ENCODE measurements at regions not wholly inside any gene's neighbourhood (a gene's known extent, or its start where the extent isn't known, plus 50 kb on each side); places are given as distances from the start of the nearest gene placed in this dataset.

- CTCF ChIA-PET, result no interaction called here
Observed at GRCh38 chr22:48061726-48062125, 1299.3 kb downstream of the TBC1D22A start.

More at GRCh38 chr22:48061726-48062125, 1299.3 kb downstream of the TBC1D22A start:
- Histone ChIP-seq H3K27ac (ENCODE audit: low read depth, low read length) (no peak overlapping the region), H3K9me2 (ENCODE audit: insufficient read depth) (no peaks in the 10 kb centered on the region), H3K4me2 (ENCODE audit: low read length) (no peak overlapping the region), H3K9ac (ENCODE audit: low read length) (no peak overlapping the region), H3K9me3 (ENCODE audit: control insufficient read depth in 1 of 2, insufficient read depth in 1 of 2, low read depth in 1 of 2, low read length in 2 of 2) (no peaks in the 10 kb centered on the region; a peak in 1 of 4 replicates), H4K20me1 (ENCODE audit: insufficient read depth) (no peaks in the 10 kb centered on the region), H3K36me3 (ENCODE audit: control insufficient read depth in 1 of 2, insufficient read depth in 2 of 2, low read length in 2 of 2) (no peaks in the 10 kb centered on the region), H2AFZ (ENCODE audit: low read depth, low read length, poor library complexity, severe bottlenecking) (no peak overlapping the region), H3K4me3 (replicated peaks in 1 of 2; ENCODE audit: low read depth in 1 of 2, low read length in 2 of 2) (no peak overlapping the region), H3K4me1 (ENCODE audit: control insufficient read depth in 1 of 2, insufficient read depth in 2 of 2, low read length in 2 of 2) (no peaks in the 10 kb centered on the region), H3K27me3 (ENCODE audit: insufficient read depth, low read length) (no peaks in the 10 kb centered on the region), H3K79me2 (ENCODE audit: insufficient read depth, low read length) (no peaks in the 10 kb centered on the region)
- ChIA-PET POLR2A (no interaction called here), RAD21 (ENCODE audit: low non-redundant PET in 1 of 2, low total read pairs in 2 of 2, uncharacterized antibody in 2 of 2, unreplicated experiment in 2 of 2) (no interaction called here)
- no peak for DNase-seq (ENCODE audit: low read depth, low spot score)
- no TSS peak for BruUV-seq (replicated peaks)
- ATAC-seq, result no peak
- intact Hi-C loops (cut with micrococcal nuclease), result no loop called here
- TF ChIP-seq, protein P1, sequence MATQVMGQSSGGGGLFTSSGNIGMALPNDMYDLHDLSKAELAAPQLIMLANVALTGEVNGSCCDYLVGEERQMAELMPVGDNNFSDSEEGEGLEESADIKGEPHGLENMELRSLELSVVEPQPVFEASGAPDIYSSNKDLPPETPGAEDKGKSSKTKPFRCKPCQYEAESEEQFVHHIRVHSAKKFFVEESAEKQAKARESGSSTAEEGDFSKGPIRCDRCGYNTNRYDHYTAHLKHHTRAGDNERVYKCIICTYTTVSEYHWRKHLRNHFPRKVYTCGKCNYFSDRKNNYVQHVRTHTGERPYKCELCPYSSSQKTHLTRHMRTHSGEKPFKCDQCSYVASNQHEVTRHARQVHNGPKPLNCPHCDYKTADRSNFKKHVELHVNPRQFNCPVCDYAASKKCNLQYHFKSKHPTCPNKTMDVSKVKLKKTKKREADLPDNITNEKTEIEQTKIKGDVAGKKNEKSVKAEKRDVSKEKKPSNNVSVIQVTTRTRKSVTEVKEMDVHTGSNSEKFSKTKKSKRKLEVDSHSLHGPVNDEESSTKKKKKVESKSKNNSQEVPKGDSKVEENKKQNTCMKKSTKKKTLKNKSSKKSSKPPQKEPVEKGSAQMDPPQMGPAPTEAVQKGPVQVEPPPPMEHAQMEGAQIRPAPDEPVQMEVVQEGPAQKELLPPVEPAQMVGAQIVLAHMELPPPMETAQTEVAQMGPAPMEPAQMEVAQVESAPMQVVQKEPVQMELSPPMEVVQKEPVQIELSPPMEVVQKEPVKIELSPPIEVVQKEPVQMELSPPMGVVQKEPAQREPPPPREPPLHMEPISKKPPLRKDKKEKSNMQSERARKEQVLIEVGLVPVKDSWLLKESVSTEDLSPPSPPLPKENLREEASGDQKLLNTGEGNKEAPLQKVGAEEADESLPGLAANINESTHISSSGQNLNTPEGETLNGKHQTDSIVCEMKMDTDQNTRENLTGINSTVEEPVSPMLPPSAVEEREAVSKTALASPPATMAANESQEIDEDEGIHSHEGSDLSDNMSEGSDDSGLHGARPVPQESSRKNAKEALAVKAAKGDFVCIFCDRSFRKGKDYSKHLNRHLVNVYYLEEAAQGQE (IDR thresholded peaks at IDR 0.05; ENCODE audit: low read depth), result no peak
- TF ChIP-seq RAD21 (IDR thresholded peaks at IDR 0.05; ENCODE audit: low read depth) (no peak), EZH2phosphoT487 (IDR thresholded peaks at IDR 0.05; ENCODE audit: borderline replicate concordance) (no peak), EGR1 (IDR thresholded peaks at IDR 0.05; ENCODE audit: low read depth) (no peak), POLR2A (IDR thresholded peaks at IDR 0.05; ENCODE audit: borderline replicate concordance, extremely low read depth, insufficient read depth, insufficient read length) (no peak), YY1 (IDR thresholded peaks at IDR 0.05; ENCODE audit: extremely low read depth, insufficient replicate concordance, low read depth, low read length) (no peak), ZFX (IDR thresholded peaks at IDR 0.05) (no peak), TCF7L2 (IDR thresholded peaks at IDR 0.05; ENCODE audit: borderline replicate concordance, extremely low read depth, insufficient read depth, insufficient read length) (no peak), EZH2 (IDR thresholded peaks at IDR 0.05) (no peak), CEBPB (IDR thresholded peaks at IDR 0.05; ENCODE audit: low read depth) (no peak), ATF3 (IDR thresholded peaks at IDR 0.05) (no peak), POLR2AphosphoS5 (IDR thresholded peaks at IDR 0.05; ENCODE audit: low read depth, low read length) (no peak)
- TF ChIP-seq, protein P2, sequence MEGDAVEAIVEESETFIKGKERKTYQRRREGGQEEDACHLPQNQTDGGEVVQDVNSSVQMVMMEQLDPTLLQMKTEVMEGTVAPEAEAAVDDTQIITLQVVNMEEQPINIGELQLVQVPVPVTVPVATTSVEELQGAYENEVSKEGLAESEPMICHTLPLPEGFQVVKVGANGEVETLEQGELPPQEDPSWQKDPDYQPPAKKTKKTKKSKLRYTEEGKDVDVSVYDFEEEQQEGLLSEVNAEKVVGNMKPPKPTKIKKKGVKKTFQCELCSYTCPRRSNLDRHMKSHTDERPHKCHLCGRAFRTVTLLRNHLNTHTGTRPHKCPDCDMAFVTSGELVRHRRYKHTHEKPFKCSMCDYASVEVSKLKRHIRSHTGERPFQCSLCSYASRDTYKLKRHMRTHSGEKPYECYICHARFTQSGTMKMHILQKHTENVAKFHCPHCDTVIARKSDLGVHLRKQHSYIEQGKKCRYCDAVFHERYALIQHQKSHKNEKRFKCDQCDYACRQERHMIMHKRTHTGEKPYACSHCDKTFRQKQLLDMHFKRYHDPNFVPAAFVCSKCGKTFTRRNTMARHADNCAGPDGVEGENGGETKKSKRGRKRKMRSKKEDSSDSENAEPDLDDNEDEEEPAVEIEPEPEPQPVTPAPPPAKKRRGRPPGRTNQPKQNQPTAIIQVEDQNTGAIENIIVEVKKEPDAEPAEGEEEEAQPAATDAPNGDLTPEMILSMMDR (IDR thresholded peaks at IDR 0.05 in 2 of 3, conservative IDR thresholded peaks at IDR 0.05 in 1 of 3; ENCODE audit: borderline replicate concordance in 1 of 3, insufficient read depth in 1 of 3, low read depth in 2 of 3, low read length in 2 of 3), result no peak
- TF ChIP-seq, protein P3, sequence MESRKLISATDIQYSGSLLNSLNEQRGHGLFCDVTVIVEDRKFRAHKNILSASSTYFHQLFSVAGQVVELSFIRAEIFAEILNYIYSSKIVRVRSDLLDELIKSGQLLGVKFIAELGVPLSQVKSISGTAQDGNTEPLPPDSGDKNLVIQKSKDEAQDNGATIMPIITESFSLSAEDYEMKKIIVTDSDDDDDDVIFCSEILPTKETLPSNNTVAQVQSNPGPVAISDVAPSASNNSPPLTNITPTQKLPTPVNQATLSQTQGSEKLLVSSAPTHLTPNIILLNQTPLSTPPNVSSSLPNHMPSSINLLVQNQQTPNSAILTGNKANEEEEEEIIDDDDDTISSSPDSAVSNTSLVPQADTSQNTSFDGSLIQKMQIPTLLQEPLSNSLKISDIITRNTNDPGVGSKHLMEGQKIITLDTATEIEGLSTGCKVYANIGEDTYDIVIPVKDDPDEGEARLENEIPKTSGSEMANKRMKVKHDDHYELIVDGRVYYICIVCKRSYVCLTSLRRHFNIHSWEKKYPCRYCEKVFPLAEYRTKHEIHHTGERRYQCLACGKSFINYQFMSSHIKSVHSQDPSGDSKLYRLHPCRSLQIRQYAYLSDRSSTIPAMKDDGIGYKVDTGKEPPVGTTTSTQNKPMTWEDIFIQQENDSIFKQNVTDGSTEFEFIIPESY (IDR thresholded peaks at IDR 0.05; ENCODE audit: extremely low read depth, insufficient replicate concordance, low read length), result no peak
